ENCODE measurements at regions not wholly inside any gene's neighbourhood (a gene's known extent, or its start where the extent isn't known, plus 50 kb on each side); places are given as distances from the start of the nearest gene placed in this dataset.

DNA sequence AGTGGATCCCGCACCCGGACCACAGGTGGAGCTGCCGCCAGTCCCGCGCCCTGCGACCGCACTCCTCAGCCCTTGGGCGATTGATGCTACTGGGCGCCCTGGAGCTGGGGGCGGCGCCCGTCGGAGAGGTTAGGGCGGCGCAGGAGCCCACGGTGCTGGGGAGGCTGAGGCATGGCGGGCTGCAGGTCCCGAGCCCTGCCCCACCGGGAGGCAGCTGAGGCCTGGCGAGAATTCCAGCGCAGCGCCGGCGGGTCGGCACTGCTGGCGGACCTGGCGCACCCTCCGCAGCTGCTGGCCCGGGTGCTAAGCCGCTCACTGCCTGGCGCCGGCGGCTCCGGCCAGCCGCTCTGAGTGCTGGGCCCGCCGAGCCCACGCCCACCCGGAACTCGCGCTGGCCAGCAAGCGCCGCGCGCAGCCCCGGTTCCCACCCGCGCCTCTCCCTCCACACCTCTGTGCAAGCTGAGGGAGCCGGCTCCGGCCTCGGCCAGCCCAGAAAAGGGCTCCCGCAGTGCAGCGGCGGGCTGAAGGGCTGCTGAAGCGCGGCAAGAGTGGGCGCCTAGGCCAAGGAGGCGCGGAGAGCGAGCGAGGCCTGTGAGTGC lies 1256.5 kb downstream of the STIM2 start:
- H3K9me3 ChIP-seq (ENCODE audit: control insufficient read depth in 2 of 2, low read length in 2 of 2) = no peaks in the 10 kb centered on the region
- H3K4me3 ChIP-seq (ENCODE audit: low read length in 2 of 2) = no peak overlapping the region
- H3K36me3 ChIP-seq (ENCODE audit: control insufficient read depth in 2 of 2, insufficient read depth in 2 of 2, low read length in 2 of 2) = no peaks in the 10 kb centered on the region
- no peaks in the 10 kb centered on the region for H3K4me1 ChIP-seq (ENCODE audit: control insufficient read depth, insufficient read depth, low read length)
- no peak overlapping the region for H3K27ac ChIP-seq (ENCODE audit: low read length)
- H3K9ac ChIP-seq (ENCODE audit: low read length in 2 of 2) = no peak overlapping the region
- no peaks in the 10 kb centered on the region for H3K27me3 ChIP-seq (ENCODE audit: control insufficient read depth in 1 of 2, insufficient read depth in 2 of 2, low read length in 2 of 2)

DNA sequence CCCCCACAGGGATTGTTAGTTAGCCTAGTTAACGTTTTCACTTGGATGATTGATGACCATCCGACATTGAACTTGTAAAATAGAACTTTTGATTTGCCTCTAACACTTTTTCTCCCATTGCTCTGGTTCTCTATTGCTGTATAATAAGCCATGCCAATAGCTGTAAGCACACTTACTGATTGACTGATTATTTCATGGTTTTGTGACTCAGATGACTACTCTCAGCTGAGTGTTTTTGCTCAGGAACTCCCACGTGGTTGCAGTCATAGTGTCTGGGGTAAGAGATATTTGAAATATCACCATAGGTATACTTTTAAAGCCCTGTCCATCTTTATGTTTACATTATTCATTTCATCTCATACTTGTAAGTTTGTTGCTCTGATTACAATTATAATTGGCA lies 1285.5 kb downstream of the STIM2 start:
- H3K4me3 ChIP-seq (ENCODE audit: low read length in 2 of 2) = no peak overlapping the region
- H3K9me3 ChIP-seq (ENCODE audit: control insufficient read depth in 2 of 2, low read length in 2 of 2) = no peaks in the 10 kb centered on the region
- H3K4me1 ChIP-seq (ENCODE audit: control insufficient read depth, insufficient read depth, low read length) = no peaks in the 10 kb centered on the region
- no peak overlapping the region for H3K9ac ChIP-seq (ENCODE audit: low read length in 2 of 2)
- no peak overlapping the region for H3K27ac ChIP-seq (ENCODE audit: low read length)
- H3K27me3 ChIP-seq (ENCODE audit: control insufficient read depth in 1 of 2, insufficient read depth in 2 of 2, low read length in 2 of 2) = no peaks in the 10 kb centered on the region
- no peaks in the 10 kb centered on the region for H3K36me3 ChIP-seq (ENCODE audit: control insufficient read depth in 2 of 2, insufficient read depth in 2 of 2, low read length in 2 of 2)

DNA sequence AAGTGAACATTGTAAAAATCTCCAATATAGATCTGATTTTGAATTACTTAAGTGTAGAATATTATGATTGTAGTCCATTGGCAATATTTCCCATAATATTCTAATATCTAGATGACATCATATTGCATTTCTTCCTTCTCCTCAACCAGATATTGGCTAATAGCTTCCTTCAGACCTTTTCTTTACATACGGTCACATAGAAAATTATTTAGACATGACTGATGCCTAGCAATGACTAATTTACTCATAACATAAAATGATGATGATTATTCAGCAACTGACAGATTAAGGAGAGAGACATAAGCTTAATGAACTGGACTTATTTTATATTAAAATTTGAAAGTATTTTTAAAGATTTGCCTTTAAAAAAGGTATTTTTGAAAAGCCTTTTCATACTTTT lies 1287.6 kb downstream of the STIM2 start:
- Histone ChIP-seq H3K27ac (ENCODE audit: low read length) (no peak overlapping the region), H3K4me3 (ENCODE audit: low read length in 2 of 2) (no peak overlapping the region), H3K27me3 (ENCODE audit: control insufficient read depth in 1 of 2, insufficient read depth in 2 of 2, low read length in 2 of 2) (no peaks in the 10 kb centered on the region), H3K4me1 (ENCODE audit: control insufficient read depth, insufficient read depth, low read length) (no peaks in the 10 kb centered on the region), H3K9ac (ENCODE audit: low read length in 2 of 2) (no peak overlapping the region), H3K9me3 (ENCODE audit: control insufficient read depth in 2 of 2, low read length in 2 of 2) (no peaks in the 10 kb centered on the region), H3K36me3 (ENCODE audit: control insufficient read depth in 2 of 2, insufficient read depth in 2 of 2, low read length in 2 of 2) (no peaks in the 10 kb centered on the region)

DNA sequence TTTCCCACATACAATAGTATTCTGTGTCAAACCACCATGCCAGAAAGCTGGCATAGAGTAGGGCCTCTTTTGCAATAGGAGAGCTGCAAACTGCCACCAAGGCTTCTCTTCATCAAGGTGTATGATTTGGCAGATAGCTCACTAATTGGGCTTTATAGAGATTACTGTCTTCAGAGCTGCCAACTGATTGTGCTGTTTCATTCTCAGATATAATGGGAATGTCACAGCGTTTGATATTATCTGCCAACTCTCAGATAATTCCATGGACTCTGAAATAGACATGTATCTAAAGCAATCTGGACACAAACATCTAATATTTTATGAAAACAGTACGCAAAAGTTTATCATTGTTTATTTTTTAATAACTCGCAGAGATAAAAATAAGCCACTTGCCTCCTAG lies 1289.1 kb downstream of the STIM2 start:
- Histone ChIP-seq H3K4me3 (ENCODE audit: low read length in 2 of 2) (no peak overlapping the region), H3K27me3 (ENCODE audit: control insufficient read depth in 1 of 2, insufficient read depth in 2 of 2, low read length in 2 of 2) (no peaks in the 10 kb centered on the region), H3K9ac (ENCODE audit: low read length in 2 of 2) (no peak overlapping the region), H3K9me3 (ENCODE audit: control insufficient read depth in 2 of 2, low read length in 2 of 2) (no peaks in the 10 kb centered on the region), H3K27ac (ENCODE audit: low read length) (no peak overlapping the region), H3K4me1 (ENCODE audit: control insufficient read depth, insufficient read depth, low read length) (no peaks in the 10 kb centered on the region), H3K36me3 (ENCODE audit: control insufficient read depth in 2 of 2, insufficient read depth in 2 of 2, low read length in 2 of 2) (no peaks in the 10 kb centered on the region)

DNA sequence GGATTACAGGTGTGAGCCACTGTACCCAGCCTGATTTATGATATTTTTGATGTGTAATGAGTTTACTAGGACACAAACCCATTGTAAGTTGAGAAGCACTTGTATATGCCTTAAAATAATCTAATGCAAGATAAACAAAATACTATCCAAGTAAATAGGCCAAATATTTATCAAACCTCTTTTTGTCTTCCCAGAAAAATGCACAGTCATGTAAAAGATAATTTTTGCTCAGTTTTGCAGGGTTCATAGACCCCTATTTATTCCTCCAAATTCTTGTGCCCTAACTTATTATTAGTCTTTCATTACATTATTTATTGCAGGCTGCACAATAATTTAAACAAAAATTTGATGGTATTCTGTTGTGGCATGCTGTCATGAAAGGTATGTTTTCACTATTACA lies 1290.7 kb downstream of the STIM2 start:
- H3K9ac ChIP-seq (ENCODE audit: low read length in 2 of 2) = no peak overlapping the region
- no peak overlapping the region for H3K4me3 ChIP-seq (ENCODE audit: low read length in 2 of 2)
- H3K4me1 ChIP-seq (ENCODE audit: control insufficient read depth, insufficient read depth, low read length) = no peaks in the 10 kb centered on the region
- H3K36me3 ChIP-seq (ENCODE audit: control insufficient read depth in 2 of 2, insufficient read depth in 2 of 2, low read length in 2 of 2) = no peaks in the 10 kb centered on the region
- H3K9me3 ChIP-seq (ENCODE audit: control insufficient read depth in 2 of 2, low read length in 2 of 2) = no peaks in the 10 kb centered on the region
- H3K27me3 ChIP-seq (ENCODE audit: control insufficient read depth in 1 of 2, insufficient read depth in 2 of 2, low read length in 2 of 2) = no peaks in the 10 kb centered on the region
- no peak overlapping the region for H3K27ac ChIP-seq (ENCODE audit: low read length)

DNA sequence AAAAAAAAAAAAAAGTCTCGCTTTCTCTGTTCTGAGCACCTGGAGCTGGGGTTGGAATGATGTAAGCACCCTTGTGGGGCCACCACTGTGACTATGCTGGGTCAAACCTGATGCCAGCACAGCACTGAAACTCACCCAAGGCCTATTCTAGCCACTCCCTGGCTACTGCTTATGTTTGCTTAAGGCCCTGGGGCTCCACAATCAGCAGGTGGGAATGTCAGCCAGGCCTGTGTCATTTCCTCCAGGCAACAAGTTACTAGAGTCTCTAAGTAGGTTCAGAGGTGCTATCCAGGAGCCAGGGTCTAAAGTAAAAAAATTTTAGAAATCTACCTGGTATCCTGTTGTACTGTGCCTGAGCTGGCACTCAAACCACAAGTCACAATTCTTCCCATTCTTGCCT lies 1306.8 kb downstream of the STIM2 start:
- H3K9ac ChIP-seq (ENCODE audit: low read length in 2 of 2) = no peak overlapping the region
- no peaks in the 10 kb centered on the region for H3K36me3 ChIP-seq (ENCODE audit: control insufficient read depth in 2 of 2, insufficient read depth in 2 of 2, low read length in 2 of 2)
- no peak overlapping the region for H3K27ac ChIP-seq (ENCODE audit: low read length)
- no peak overlapping the region for H3K4me3 ChIP-seq (ENCODE audit: low read length in 2 of 2)
- no peaks in the 10 kb centered on the region for H3K27me3 ChIP-seq (ENCODE audit: control insufficient read depth in 1 of 2, insufficient read depth in 2 of 2, low read length in 2 of 2)
- no peaks in the 10 kb centered on the region for H3K4me1 ChIP-seq (ENCODE audit: control insufficient read depth, insufficient read depth, low read length)
- peaks cover 0 to 6% of the 10 kb centered on the region in 2 donors for H3K9me3 ChIP-seq (ENCODE audit: control insufficient read depth in 2 of 2, low read length in 2 of 2)

DNA sequence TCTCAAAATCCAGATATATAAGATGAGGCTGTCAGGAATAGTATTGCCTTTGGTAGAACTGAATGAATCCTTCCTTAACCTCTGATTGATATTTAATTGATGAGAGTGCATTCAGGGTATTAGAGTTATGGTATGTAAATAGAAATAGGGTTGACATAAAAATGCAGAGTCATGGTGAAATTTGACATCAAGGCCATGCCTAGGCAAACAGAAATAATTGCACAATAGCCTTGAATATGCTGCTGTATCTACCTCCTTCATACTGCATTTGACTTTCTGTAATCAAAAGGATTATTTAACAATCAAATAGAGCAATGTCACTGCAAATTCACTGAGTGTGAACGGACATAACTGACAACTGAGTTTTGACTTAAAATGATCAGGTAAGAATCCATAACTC lies 1316.3 kb downstream of the STIM2 start:
- Histone ChIP-seq H3K9ac (ENCODE audit: low read length in 2 of 2) (no peak overlapping the region), H3K9me3 (ENCODE audit: control insufficient read depth in 2 of 2, low read length in 2 of 2) (no peaks in the 10 kb centered on the region), H3K4me1 (ENCODE audit: control insufficient read depth, insufficient read depth, low read length) (no peaks in the 10 kb centered on the region), H3K27ac (ENCODE audit: low read length) (no peak overlapping the region), H3K27me3 (ENCODE audit: control insufficient read depth in 1 of 2, insufficient read depth in 2 of 2, low read length in 2 of 2) (no peaks in the 10 kb centered on the region), H3K36me3 (ENCODE audit: control insufficient read depth in 2 of 2, insufficient read depth in 2 of 2, low read length in 2 of 2) (no peaks in the 10 kb centered on the region), H3K4me3 (ENCODE audit: low read length in 2 of 2) (no peak overlapping the region)

DNA sequence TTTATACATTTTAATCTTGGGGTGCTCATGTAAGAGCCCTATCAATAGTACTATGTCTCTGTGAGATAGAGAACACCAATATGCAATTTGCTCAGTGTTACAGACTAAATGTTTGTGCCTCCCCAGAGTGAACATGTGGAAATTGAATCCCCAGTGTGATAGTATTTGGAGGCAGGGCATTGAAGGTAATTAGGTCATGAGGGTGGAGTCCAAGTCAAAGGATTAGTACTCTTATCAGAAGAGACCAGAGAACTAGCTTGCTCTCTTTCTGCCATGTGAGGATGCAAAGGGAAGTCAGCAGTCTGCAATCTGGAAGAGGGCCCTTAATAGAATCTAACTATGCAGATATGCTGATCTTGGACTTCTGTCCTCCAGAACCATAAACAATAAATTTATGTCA lies 1317.0 kb downstream of the STIM2 start:
- H3K4me1 ChIP-seq (ENCODE audit: control insufficient read depth, insufficient read depth, low read length) = no peaks in the 10 kb centered on the region
- H3K27me3 ChIP-seq (ENCODE audit: control insufficient read depth in 1 of 2, insufficient read depth in 2 of 2, low read length in 2 of 2) = no peaks in the 10 kb centered on the region

DNA sequence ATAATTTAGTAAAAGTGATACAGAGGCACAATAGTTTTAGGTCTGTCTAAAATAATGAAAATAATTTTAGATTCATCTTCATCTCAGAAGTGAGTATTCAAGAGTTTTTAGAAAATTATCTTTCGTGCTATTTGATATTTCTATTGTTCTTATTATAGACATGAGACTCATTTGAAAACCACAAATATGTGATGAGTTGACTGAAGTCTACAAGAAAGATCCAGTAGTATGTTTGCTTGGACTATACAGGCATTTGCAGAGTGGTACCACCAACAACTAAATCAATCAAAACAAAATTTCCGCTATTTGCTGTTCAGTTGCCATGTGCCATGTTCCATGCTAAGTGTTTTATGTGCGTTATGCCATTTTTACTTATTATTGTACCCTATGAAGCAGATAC lies 1318.5 kb downstream of the STIM2 start:
- no peak overlapping the region for H3K4me3 ChIP-seq (ENCODE audit: low read length in 2 of 2)
- H3K27me3 ChIP-seq (ENCODE audit: control insufficient read depth in 1 of 2, insufficient read depth in 2 of 2, low read length in 2 of 2) = no peaks in the 10 kb centered on the region
- H3K9me3 ChIP-seq (ENCODE audit: control insufficient read depth in 2 of 2, low read length in 2 of 2) = no peaks in the 10 kb centered on the region
- H3K9ac ChIP-seq (ENCODE audit: low read length in 2 of 2) = no peak overlapping the region
- H3K4me1 ChIP-seq (ENCODE audit: control insufficient read depth, insufficient read depth, low read length) = no peaks in the 10 kb centered on the region
- H3K36me3 ChIP-seq (ENCODE audit: control insufficient read depth in 2 of 2, insufficient read depth in 2 of 2, low read length in 2 of 2) = no peaks in the 10 kb centered on the region
- H3K27ac ChIP-seq (ENCODE audit: low read length) = no peak overlapping the region

More for the DNA sequence above, 1317.0 kb downstream of the STIM2 start:
- no peak overlapping the region for H3K9ac ChIP-seq (ENCODE audit: low read length in 2 of 2)
- H3K9me3 ChIP-seq (ENCODE audit: control insufficient read depth in 2 of 2, low read length in 2 of 2) = no peaks in the 10 kb centered on the region
- H3K4me3 ChIP-seq (ENCODE audit: low read length in 2 of 2) = no peak overlapping the region
- no peak overlapping the region for H3K27ac ChIP-seq (ENCODE audit: low read length)
- H3K36me3 ChIP-seq (ENCODE audit: control insufficient read depth in 2 of 2, insufficient read depth in 2 of 2, low read length in 2 of 2) = no peaks in the 10 kb centered on the region

DNA sequence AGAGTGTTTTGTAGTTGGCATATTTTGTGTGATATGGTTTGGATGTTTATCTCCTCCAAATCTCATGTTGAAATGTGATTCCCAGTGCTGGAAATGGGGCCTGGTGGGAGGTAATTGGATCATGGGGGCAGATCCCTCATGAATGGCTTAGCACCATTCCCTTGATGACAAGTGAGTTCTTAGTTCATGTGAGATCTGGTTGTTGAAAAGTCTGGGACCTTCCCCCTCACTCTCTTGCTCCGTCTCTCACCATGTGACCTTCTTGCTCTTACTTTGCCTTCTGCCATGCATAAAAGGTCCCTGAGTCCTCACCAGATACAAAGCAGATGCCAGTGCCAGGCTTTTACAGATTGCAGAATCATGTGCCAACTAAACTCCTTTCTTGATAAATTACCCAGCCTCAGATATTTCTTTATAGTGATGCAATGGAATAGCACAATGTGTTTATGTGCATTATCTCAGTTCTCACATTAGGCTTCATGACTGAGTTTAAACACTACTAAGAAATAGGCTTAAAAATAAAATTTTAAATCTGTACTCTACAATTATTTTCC lies 1348.8 kb downstream of the STIM2 start:
- no peaks in the 10 kb centered on the region for H3K4me1 ChIP-seq (ENCODE audit: control insufficient read depth, insufficient read depth, low read length)
- H3K9ac ChIP-seq (ENCODE audit: low read length in 2 of 2) = no peak overlapping the region
- H3K36me3 ChIP-seq (ENCODE audit: control insufficient read depth in 2 of 2, insufficient read depth in 2 of 2, low read length in 2 of 2) = no peaks in the 10 kb centered on the region
- H3K4me3 ChIP-seq (ENCODE audit: low read length in 2 of 2) = no peak overlapping the region
- H3K27ac ChIP-seq (ENCODE audit: low read length) = no peak overlapping the region
- no peaks in the 10 kb centered on the region for H3K27me3 ChIP-seq (ENCODE audit: control insufficient read depth in 1 of 2, insufficient read depth in 2 of 2, low read length in 2 of 2)
- H3K9me3 ChIP-seq (ENCODE audit: control insufficient read depth in 2 of 2, low read length in 2 of 2) = no peaks in the 10 kb centered on the region

DNA sequence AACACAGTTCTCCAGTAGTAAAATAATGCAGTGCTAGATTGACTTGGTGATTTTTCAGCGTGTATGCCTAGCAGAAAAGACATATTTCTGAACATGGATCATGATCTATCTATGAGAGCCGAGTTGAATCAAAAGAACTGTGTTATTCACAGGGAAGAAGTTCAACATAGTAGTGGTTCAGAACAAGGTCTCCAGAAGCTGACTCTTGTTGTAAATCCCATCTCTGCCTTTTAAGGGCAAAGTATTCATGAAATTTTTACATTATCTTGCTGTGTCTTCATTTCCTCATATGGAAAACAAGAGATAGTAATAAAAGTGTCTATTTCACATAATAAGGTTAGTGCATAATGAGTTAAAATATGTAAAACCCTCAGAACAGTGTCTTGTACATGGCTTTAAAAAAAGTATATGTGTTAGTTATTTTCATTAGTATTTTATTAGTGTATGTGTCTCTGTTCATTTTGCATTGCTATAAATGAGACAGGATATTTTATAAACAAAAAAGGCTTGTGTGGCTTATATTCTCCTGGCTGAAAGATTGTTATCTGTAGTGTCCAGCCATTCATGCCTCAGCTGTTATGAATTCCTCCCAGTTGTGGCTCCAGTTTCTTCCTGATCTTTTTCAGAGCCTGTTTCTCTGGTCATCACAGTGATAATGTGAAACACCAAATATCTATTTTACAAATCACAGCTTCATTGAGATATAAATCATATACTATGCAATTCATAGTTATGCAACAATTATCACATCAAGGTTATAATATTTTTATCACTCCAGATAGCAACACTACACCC lies 1351.2 kb downstream of the STIM2 start:
- Histone ChIP-seq H3K9ac (ENCODE audit: low read length in 2 of 2) (no peak overlapping the region), H3K27ac (ENCODE audit: low read length) (no peak overlapping the region), H3K4me1 (ENCODE audit: control insufficient read depth, insufficient read depth, low read length) (no peaks in the 10 kb centered on the region), H3K36me3 (ENCODE audit: control insufficient read depth in 2 of 2, insufficient read depth in 2 of 2, low read length in 2 of 2) (no peaks in the 10 kb centered on the region), H3K27me3 (ENCODE audit: control insufficient read depth in 1 of 2, insufficient read depth in 2 of 2, low read length in 2 of 2) (no peaks in the 10 kb centered on the region), H3K9me3 (ENCODE audit: control insufficient read depth in 2 of 2, low read length in 2 of 2) (no peaks in the 10 kb centered on the region), H3K4me3 (ENCODE audit: low read length in 2 of 2) (no peak overlapping the region)
